ENCODE measurements at regions not wholly inside any gene's neighbourhood (a gene's known extent, or its start where the extent isn't known, plus 50 kb on each side); places are given as distances from the start of the nearest gene placed in this dataset.
"Not testable (repeated sequence)": the region's sequence is repeated elsewhere in the genome, so short reads cannot be mapped to it uniquely, and the experiment has no call there.

DNA sequence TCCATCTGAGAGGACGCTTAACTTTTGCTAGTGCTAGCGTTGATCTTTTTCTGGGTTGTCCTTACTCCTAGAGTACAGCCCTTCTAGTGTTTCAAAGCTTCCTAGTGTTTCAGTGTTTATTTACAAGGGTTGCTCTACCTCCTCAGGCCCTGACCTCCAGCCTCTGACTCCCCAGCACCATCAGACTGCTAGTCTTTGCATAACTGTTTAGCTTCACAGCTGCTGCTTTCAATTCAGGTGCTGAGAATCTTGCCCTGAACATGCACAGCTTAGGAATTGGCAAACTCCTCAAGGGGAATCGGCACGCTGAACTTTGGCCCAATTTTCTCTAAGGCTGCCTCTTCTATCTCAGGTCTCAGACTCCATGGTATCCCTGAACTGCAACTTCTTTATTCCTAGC is 52.9 kb downstream of the OR52B4 start:
- not testable (repeated sequence) for H3K4me1 Mint-ChIP-seq (ENCODE audit: low read depth in 2 of 2); H3K36me3 Mint-ChIP-seq (ENCODE audit: insufficient read depth)

DNA sequence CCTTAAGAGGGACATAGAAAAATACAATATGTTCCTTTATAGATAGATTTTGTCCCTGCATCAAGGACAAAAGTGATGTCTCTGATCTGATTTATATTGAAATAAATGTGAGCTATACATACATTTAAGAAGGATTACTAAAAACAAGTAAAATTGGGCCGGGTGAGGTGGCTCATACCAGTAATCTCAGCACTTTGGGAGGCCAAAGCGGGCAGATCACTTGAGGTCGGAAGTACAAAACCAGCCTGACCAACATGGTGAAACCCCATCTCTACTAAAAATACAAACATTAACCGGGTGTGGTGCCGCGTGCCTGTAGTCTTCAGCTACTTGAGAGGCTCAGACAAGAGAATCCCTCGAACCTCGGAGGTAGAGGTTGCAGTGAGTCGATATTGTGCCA is 91.0 kb downstream of the OR52B4 start:
- H3K27me3 Mint-ChIP-seq; H3K27ac Mint-ChIP-seq; ATAC-seq (replicated peaks); H3K4me1 Mint-ChIP-seq (ENCODE audit: low read depth in 2 of 2); H3K36me3 Mint-ChIP-seq (ENCODE audit: insufficient read depth); H3K4me3 Mint-ChIP-seq; H3K9me3 Mint-ChIP-seq; DNase-seq: not testable (repeated sequence)

More for the DNA sequence above, 52.9 kb downstream of the OR52B4 start:
- H3K27me3 Mint-ChIP-seq: peaks cover 13 to 23% of the 10 kb centered on the region in 2 donors
- DNase-seq; H3K9me3 Mint-ChIP-seq; H3K27ac Mint-ChIP-seq; ATAC-seq (replicated peaks); H3K4me3 Mint-ChIP-seq: not testable (repeated sequence)

DNA sequence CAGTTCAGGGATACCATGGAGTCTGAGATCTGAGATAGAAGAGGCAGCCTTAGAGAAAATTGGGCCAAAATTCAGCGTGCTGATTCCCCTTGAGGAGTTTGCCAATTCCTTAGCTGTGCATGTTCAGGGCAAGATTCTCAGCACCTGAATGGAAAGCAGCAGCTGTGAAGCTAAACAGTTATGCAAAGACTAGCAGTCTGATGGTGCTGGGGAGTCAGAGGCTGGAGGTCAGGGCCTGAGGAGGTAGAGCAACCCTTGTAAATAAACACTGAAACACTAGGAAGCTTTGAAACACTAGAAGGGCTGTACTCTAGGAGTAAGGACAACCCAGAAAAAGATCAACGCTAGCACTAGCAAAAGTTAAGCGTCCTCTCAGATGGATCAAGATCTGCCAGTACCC is 117.1 kb downstream of the OR52B4 start:
- ATAC-seq (replicated peaks); H3K4me3 Mint-ChIP-seq: not testable (repeated sequence)

DNA sequence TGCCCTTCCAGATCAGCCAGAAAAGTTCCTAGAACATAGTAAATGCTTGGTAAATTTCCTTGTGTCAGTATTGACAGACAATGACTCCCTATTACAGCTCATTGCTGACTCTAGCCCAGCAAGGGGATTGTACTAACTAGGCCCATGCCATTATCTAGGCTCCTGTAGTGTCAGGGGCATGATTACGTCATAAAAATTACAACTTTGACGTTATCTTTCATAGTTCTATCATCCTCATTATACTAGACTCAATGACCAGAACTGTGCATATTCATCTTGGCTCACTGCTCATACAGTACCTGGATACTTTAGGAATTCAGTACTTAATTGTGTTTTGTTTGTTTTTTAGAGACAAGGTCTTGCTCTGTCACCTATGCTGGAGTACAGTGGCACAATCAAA is 118.7 kb downstream of the OR52B4 start:
- not testable (repeated sequence) for H3K4me3 Mint-ChIP-seq; H3K4me1 Mint-ChIP-seq (ENCODE audit: low read depth in 2 of 2); H3K27ac Mint-ChIP-seq; H3K36me3 Mint-ChIP-seq (ENCODE audit: insufficient read depth); H3K9me3 Mint-ChIP-seq; DNase-seq; ATAC-seq (replicated peaks)
- peaks cover 10 to 13% of the 10 kb centered on the region in 2 donors for H3K27me3 Mint-ChIP-seq

More for the DNA sequence above, 117.1 kb downstream of the OR52B4 start:
- H3K4me1 Mint-ChIP-seq (ENCODE audit: low read depth in 2 of 2); H3K9me3 Mint-ChIP-seq; DNase-seq; H3K27ac Mint-ChIP-seq; H3K36me3 Mint-ChIP-seq (ENCODE audit: insufficient read depth): not testable (repeated sequence)
- peaks cover 10 to 13% of the 10 kb centered on the region in 2 donors for H3K27me3 Mint-ChIP-seq

DNA sequence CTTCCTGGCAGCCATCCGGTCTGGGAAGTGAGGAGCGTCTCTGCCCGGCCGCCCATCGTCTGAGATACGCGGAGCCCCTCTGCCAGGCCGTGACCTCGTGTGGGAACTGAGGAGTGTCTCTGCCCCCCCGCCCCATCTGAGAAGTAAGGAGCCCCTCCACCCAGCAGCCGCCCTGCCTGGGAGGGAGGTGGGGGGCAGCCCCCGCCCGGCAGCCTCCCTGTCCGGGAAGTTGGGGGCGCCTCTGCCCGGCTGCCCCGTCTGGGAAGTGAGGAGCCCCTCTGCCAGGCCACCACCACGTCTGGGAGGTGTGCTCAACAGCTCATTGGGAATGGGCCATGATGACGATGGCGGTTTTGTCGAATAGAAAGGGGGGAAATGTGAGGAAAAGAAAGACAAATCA is 130.4 kb downstream of the OR52B4 start:
- H3K27ac Mint-ChIP-seq; H3K4me3 Mint-ChIP-seq; H3K4me1 Mint-ChIP-seq (ENCODE audit: low read depth in 2 of 2); DNase-seq; H3K36me3 Mint-ChIP-seq (ENCODE audit: insufficient read depth); H3K9me3 Mint-ChIP-seq; ATAC-seq (replicated peaks): not testable (repeated sequence)
- peaks cover 16 to 44% of the 10 kb centered on the region in 2 donors for H3K27me3 Mint-ChIP-seq

DNA sequence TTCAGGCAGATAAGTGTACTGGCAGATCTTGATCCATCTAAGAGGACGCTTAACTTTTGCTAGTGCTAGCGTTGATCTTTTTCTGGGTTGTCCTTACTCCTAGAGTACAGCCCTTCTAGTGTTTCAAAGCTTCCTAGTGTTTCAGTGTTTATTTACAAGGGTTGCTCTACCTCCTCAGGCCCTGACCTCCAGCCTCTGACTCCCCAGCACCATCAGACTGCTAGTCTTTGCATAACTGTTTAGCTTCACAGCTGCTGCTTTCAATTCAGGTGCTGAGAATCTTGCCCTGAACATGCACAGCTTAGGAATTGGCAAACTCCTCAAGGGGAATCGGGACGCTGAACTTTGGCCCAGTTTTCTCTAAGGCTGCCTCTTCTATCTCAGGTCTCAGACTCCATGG is 124.3 kb downstream of the RRM1 start:
- H3K27me3 Mint-ChIP-seq: peaks cover 22 to 68% of the 10 kb centered on the region in 2 donors
- not testable (repeated sequence) for H3K9me3 Mint-ChIP-seq; H3K27ac Mint-ChIP-seq; H3K36me3 Mint-ChIP-seq (ENCODE audit: insufficient read depth); ATAC-seq (replicated peaks); H3K4me1 Mint-ChIP-seq (ENCODE audit: low read depth in 2 of 2); H3K4me3 Mint-ChIP-seq; DNase-seq

DNA sequence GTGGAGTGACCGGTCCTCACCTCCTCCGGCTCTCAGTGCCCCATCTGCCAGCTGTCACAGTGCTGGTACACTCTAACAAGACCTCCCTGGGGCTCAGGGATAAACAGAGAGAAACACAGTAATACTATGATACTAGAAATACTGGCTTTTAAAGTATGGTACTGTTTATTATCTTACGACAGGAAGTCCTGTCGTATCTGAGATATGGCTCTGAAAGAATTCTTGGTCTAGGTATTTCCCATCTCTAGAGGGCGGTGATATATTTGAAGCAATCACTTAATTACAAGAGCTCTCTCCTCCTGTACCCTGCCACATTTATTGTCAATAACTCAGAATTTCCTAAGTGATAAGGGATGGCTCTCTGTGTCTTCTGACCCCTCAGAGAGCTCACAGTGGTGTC is 119.1 kb downstream of the RRM1 start:
- ATAC-seq (replicated peaks) (no peak), DNase-seq (no peak)
- Mint-ChIP-seq H3K9me3 (no peaks in the 10 kb centered on the region), H3K36me3 (ENCODE audit: insufficient read depth) (no peaks in the 10 kb centered on the region), H3K27ac (no peak overlapping the region), H3K27me3 (peaks cover 27 to 64% of the 10 kb centered on the region in 2 donors), H3K4me1 (ENCODE audit: low read depth in 2 of 2) (no peaks in the 10 kb centered on the region), H3K4me3 (no peak overlapping the region)

DNA sequence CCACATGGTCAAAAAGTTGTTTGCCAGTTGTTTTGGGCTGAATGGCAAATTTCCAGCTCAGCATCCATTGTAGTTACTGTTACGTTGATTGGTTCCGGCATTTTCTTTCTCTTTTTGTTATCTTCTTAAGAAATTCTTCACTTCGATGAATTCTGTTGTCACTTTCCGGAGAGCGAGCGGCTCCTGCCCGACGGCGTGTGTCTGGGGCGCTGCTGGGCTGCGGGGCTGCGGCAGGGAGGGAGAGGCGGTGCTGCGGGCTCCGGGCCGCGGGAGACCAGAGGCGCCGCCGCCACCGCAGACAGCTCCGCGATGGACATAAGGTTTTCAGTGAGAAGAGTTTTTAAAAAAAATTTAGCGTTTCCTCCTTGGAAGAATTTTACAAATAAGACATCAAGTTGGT is 117.4 kb downstream of the RRM1 start:
- Mint-ChIP-seq H3K9me3 (no peaks in the 10 kb centered on the region), H3K27ac (no peak overlapping the region), H3K36me3 (ENCODE audit: insufficient read depth) (no peaks in the 10 kb centered on the region), H3K27me3 (peaks cover 28 to 60% of the 10 kb centered on the region in 2 donors), H3K4me3 (no peak overlapping the region), H3K4me1 (ENCODE audit: low read depth in 2 of 2) (no peaks in the 10 kb centered on the region)
- no peak for ATAC-seq (replicated peaks)
- no peak for DNase-seq

DNA sequence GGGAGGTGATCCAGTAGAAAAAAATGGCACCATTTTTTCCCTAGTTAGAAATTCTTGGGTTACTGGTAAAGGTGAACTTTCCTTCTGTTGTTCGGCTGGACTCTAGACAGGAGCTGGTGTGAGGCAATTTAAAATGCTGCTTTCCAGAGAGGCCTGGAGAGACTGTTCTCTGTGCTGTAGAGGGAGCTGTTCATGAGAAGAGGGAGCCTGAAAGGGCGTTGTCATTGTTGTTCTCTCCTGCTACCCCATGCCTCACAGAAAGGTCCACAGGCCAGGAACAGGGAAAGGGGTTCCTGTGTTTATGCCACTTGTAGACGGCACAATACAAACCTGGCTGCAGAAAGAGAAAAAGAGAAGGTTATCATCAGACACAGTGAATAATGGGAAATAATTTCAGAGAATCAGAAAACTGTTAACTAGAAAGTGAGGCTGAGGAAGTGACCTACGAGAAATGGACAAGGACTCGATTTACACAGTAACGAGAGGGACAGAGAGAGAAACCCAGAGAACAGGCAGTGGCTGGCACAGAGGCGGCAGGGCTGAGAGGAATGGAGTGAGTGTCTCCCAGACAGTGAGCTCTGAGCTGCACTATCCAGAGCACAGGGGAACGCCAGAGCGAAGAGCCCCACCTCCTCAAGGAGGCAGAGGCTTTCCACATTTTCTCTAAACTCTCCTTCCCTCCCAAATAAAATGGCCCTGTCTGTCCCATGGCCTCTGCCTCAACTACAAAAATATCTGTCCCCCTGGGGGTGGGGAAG is 109.2 kb downstream of the RRM1 start:
- ATAC-seq (replicated peaks): no peak
- Mint-ChIP-seq H3K27ac (no peak overlapping the region), H3K36me3 (ENCODE audit: insufficient read depth) (no peaks in the 10 kb centered on the region), H3K4me1 (ENCODE audit: low read depth in 2 of 2) (no peaks in the 10 kb centered on the region), H3K9me3 (no peaks in the 10 kb centered on the region), H3K27me3 (peaks cover 43 to 58% of the 10 kb centered on the region in 2 donors), H3K4me3 (no peak overlapping the region)
- DNase-seq: no peak

DNA sequence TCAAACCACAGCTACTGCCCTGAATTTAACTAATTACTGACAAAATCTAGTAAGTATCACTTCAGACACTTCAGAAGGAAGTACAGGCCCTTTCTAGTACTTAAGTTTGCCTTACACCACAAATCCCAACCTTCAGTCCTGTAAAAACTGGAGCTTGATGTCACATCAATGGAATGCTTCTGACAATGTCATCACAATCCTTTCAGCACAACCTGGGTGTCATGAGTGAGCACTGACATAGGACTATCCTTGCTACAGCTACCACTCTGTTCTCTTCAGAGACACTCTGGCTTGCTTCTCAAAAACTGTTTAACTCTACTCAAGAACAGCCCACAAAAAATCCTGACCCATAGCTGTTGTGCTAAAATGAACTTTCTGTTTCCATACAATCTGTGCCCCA is 108.2 kb downstream of the RRM1 start:
- H3K36me3 Mint-ChIP-seq (ENCODE audit: insufficient read depth): no peaks in the 10 kb centered on the region
- no peak for DNase-seq
- ATAC-seq (replicated peaks): no peak
- no peak overlapping the region for H3K27ac Mint-ChIP-seq
- no peaks in the 10 kb centered on the region for H3K9me3 Mint-ChIP-seq
- H3K27me3 Mint-ChIP-seq: peaks cover 43 to 58% of the 10 kb centered on the region in 2 donors
- no peak overlapping the region for H3K4me3 Mint-ChIP-seq
- H3K4me1 Mint-ChIP-seq (ENCODE audit: low read depth in 2 of 2): no peaks in the 10 kb centered on the region

DNA sequence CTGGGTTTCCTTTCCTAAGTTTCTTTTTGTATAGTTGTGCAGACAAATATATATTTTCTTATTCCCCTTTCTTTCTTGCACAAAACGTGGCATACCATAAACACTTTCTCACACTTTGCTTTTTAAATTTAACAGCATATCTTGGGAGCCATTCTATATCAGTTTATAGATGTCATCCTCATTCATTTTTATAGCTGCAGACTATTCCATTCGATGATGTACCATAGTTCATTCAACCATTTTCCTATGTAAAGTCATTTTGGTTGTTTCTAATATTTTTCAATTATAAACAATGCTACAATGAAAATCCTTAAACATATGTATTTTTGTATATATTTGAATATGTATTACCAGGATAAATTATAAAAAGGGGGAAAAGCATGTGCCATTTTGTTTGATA is 102.5 kb downstream of the RRM1 start:
- Mint-ChIP-seq H3K4me1 (ENCODE audit: low read depth in 2 of 2) (no peaks in the 10 kb centered on the region), H3K27me3 (peaks cover 32 to 36% of the 10 kb centered on the region in 2 donors), H3K4me3 (no peak overlapping the region), H3K27ac (no peak overlapping the region), H3K9me3 (no peaks in the 10 kb centered on the region), H3K36me3 (ENCODE audit: insufficient read depth) (no peaks in the 10 kb centered on the region)
- DNase-seq (no peak), ATAC-seq (replicated peaks) (no peak)

DNA sequence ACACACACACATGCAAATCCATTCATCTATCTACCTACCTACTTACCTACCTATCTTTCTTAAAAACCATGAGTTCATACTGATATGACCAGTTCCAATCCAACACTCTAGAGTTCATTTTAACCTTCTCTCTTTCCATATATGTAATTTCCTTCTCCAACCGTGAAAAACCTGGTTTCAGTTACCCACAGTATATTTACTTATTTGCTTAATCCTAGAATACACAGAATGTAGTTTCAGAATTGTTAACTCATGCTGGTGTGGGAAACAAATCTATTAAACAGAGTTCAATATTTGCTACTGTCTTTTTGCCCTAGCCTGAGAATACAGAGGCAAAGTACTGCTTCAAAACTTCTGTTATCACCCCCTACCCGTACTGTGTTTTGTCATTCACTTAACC is 101.3 kb downstream of the RRM1 start:
- Mint-ChIP-seq H3K27ac (no peak overlapping the region), H3K36me3 (ENCODE audit: insufficient read depth) (no peaks in the 10 kb centered on the region), H3K4me3 (no peak overlapping the region), H3K4me1 (ENCODE audit: low read depth in 2 of 2) (no peaks in the 10 kb centered on the region), H3K9me3 (no peaks in the 10 kb centered on the region), H3K27me3 (peaks cover 37 to 40% of the 10 kb centered on the region in 2 donors)
- DNase-seq (no peak), ATAC-seq (replicated peaks) (no peak)

DNA sequence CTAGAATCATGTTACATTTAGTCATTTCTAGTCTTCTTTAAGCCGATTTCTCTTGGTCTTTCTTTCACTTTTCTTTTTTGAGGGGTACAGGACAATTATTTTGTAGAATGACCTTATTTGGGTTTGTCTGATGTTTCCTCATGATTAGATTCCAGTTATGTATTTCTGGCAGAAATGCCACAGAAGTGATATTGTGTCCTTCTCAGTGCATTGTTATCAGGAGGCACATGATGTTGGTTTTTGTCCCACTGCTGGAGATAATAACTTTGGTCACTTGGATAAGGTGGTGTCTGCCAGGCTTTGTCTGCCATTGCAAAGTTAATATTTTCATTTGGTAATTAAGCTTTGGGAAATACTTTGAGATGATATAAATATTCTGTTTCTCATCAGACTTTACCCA is 100.3 kb downstream of the RRM1 start:
- Mint-ChIP-seq H3K27ac (no peak overlapping the region), H3K9me3 (no peaks in the 10 kb centered on the region), H3K4me1 (ENCODE audit: low read depth in 2 of 2) (no peaks in the 10 kb centered on the region), H3K36me3 (ENCODE audit: insufficient read depth) (no peaks in the 10 kb centered on the region), H3K4me3 (no peak overlapping the region), H3K27me3 (peaks cover 34 to 39% of the 10 kb centered on the region in 2 donors)
- DNase-seq (no peak), ATAC-seq (replicated peaks) (no peak)

DNA sequence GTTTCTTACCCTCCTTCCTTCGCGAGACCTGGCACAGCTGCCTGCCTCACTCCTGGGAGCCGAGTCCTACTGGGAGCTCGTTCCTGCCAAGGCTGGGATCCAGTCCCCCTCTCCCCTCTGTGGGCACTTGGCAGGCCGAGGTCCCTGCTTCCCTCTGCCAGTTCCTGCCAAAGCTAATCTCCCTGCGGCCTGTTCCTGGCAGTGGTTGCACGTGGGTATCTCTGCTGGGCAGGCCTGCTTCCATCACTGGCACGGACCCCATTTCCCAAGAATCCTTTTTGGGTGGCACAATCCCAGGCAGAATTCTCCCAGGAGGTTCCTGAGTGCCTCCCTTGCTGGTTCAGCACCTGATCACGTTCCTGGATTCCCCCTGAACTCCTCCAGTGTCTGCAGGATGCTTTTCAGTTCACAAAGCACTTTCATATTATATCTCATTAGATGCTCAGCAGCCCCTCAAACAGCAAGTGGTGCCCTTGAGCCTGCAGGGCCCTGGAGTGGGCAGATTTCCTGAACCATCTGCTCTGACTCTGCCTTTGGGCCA is 96.5 kb downstream of the RRM1 start:
- Mint-ChIP-seq H3K4me3 (no peak overlapping the region), H3K4me1 (ENCODE audit: low read depth in 2 of 2) (no peaks in the 10 kb centered on the region), H3K27me3 (peaks cover 27 to 31% of the 10 kb centered on the region in 2 donors), H3K27ac (no peak overlapping the region), H3K9me3 (no peaks in the 10 kb centered on the region), H3K36me3 (ENCODE audit: insufficient read depth) (no peaks in the 10 kb centered on the region)
- no peak for ATAC-seq (replicated peaks)
- DNase-seq: no peak

Data from effector memory CD8-positive, alpha-beta T cell (primary cell).